Upper lobe of left lung (tissue), 4 donors: ENCODE measurements at regions not wholly inside any gene's neighbourhood (a gene's known extent, or its start where the extent isn't known, plus 50 kb on each side); places are given as distances from the start of the nearest gene placed in this dataset.

ENCODE experiments used
- POLR2AphosphoS5 ChIP-seq, 2 donors: sonication (generic); formaldehyde crosslinking; IDR thresholded peaks; one replicate each; pipeline ENCODE4 v1.5.1; 2017; ENCODE audit warnings: antibody characterized with exemption in 2 of 2
- TF ChIP-seq, protein P1 (sequence below), 6 experiments: fragments of 450-650 bp in 4 of 6; fragments of 200-600 bp in 2 of 6; sonication (generic) in 2 of 6; IDR thresholded peaks; one replicate each; pipeline ENCODE4 v1.5.1; 2016 to 2019; ENCODE audit warnings: antibody characterized with exemption in 6 of 6

- TF ChIP-seq, protein P1, sequence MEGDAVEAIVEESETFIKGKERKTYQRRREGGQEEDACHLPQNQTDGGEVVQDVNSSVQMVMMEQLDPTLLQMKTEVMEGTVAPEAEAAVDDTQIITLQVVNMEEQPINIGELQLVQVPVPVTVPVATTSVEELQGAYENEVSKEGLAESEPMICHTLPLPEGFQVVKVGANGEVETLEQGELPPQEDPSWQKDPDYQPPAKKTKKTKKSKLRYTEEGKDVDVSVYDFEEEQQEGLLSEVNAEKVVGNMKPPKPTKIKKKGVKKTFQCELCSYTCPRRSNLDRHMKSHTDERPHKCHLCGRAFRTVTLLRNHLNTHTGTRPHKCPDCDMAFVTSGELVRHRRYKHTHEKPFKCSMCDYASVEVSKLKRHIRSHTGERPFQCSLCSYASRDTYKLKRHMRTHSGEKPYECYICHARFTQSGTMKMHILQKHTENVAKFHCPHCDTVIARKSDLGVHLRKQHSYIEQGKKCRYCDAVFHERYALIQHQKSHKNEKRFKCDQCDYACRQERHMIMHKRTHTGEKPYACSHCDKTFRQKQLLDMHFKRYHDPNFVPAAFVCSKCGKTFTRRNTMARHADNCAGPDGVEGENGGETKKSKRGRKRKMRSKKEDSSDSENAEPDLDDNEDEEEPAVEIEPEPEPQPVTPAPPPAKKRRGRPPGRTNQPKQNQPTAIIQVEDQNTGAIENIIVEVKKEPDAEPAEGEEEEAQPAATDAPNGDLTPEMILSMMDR (IDR thresholded peaks at IDR 0.05): no peak
- TF ChIP-seq POLR2AphosphoS5 (IDR thresholded peaks at IDR 0.05): no peak
These were observed 386.1 kb upstream of the CNKSR2 start for GRCh38 chrX:20988118-20988517.
